ENCODE measurements at regions not wholly inside any gene's neighbourhood (a gene's known extent, or its start where the extent isn't known, plus 50 kb on each side); places are given as distances from the start of the nearest gene placed in this dataset.

- DNase-seq, result no peak
Measured at GRCh38 chr1:57644667-57645066, 220.8 kb upstream of the DAB1 start.

GRCh38 chr1:57638239-57638638, 214.4 kb upstream of the DAB1 start:
- Histone ChIP-seq H3K9me3 (no peaks in the 10 kb centered on the region), H3K4me1 (no peaks in the 10 kb centered on the region), H3K4me3 (no peak overlapping the region), H3K27me3 (peaks cover 0 to 6% of the 10 kb centered on the region in 2 donors), H3K36me3 (no peaks in the 10 kb centered on the region), H3K27ac (no peak overlapping the region)
- no peak for TF ChIP-seq CTCF (IDR thresholded peaks at IDR 0.05)
- no peak for DNase-seq
- intact Hi-C loops (cut with DNase I; ENCODE audit: low total_unique reads), result no loop called here

More at GRCh38 chr1:57644667-57645066, 220.8 kb upstream of the DAB1 start:
- TF ChIP-seq CTCF (IDR thresholded peaks at IDR 0.05), result no peak
- no peaks in the 10 kb centered on the region for H3K4me1 ChIP-seq
- no peaks in the 10 kb centered on the region for H3K9me3 ChIP-seq
- H3K36me3 ChIP-seq, result no peaks in the 10 kb centered on the region
- H3K27ac ChIP-seq, result no peak overlapping the region
- intact Hi-C loops (cut with DNase I; ENCODE audit: low total_unique reads), result no loop called here
- no peak overlapping the region for H3K4me3 ChIP-seq
- peaks cover 0 to 6% of the 10 kb centered on the region in 2 donors for H3K27me3 ChIP-seq

- TF ChIP-seq CTCF (IDR thresholded peaks at IDR 0.05), result no peak
- Histone ChIP-seq H3K4me3 (no peak overlapping the region), H3K9me3 (no peaks in the 10 kb centered on the region), H3K36me3 (no peaks in the 10 kb centered on the region), H3K4me1 (no peaks in the 10 kb centered on the region), H3K27ac (no peak overlapping the region), H3K27me3 (no peaks in the 10 kb centered on the region)
- no peak for DNase-seq
- intact Hi-C loops (cut with DNase I; ENCODE audit: low total_unique reads), result no loop called here
Measured at GRCh38 chr1:57637155-57637554, 213.3 kb upstream of the DAB1 start.

- no peak for TF ChIP-seq CTCF (IDR thresholded peaks at IDR 0.05)
- Histone ChIP-seq H3K9me3 (no peaks in the 10 kb centered on the region), H3K27me3 (no peaks in the 10 kb centered on the region), H3K27ac (no peak overlapping the region), H3K4me3 (no peak overlapping the region), H3K4me1 (no peaks in the 10 kb centered on the region), H3K36me3 (no peaks in the 10 kb centered on the region)
- no peak for DNase-seq
- intact Hi-C loops (cut with DNase I; ENCODE audit: low total_unique reads), result no loop called here
Measured at GRCh38 chr1:57633881-57634280, 210.0 kb upstream of the DAB1 start.

GRCh38 chr1:57633056-57633455, 209.2 kb upstream of the DAB1 start:
- no peak for TF ChIP-seq CTCF (IDR thresholded peaks at IDR 0.05)
- intact Hi-C loops (cut with DNase I; ENCODE audit: low total_unique reads), result no loop called here
- H3K27ac ChIP-seq, result no peak overlapping the region

GRCh38 chr1:57632401-57632800, 208.5 kb upstream of the DAB1 start:
- TF ChIP-seq CTCF (IDR thresholded peaks at IDR 0.05), result no peak
- H3K27me3 ChIP-seq, result no peaks in the 10 kb centered on the region
- no peaks in the 10 kb centered on the region for H3K36me3 ChIP-seq
- H3K4me3 ChIP-seq, result no peak overlapping the region
- DNase-seq, result no peak
- no peaks in the 10 kb centered on the region for H3K4me1 ChIP-seq
- intact Hi-C loops (cut with DNase I; ENCODE audit: low total_unique reads), result no loop called here
- H3K9me3 ChIP-seq, result no peaks in the 10 kb centered on the region
- no peak overlapping the region for H3K27ac ChIP-seq

More at GRCh38 chr1:57633056-57633455, 209.2 kb upstream of the DAB1 start:
- H3K4me1 ChIP-seq, result no peaks in the 10 kb centered on the region
- no peaks in the 10 kb centered on the region for H3K27me3 ChIP-seq
- no peak for DNase-seq
- H3K4me3 ChIP-seq, result no peak overlapping the region
- H3K36me3 ChIP-seq, result no peaks in the 10 kb centered on the region
- H3K9me3 ChIP-seq, result no peaks in the 10 kb centered on the region
